GM18505 (cell line): ENCODE measurements at regions not wholly inside any gene's neighbourhood (a gene's known extent, or its start where the extent isn't known, plus 50 kb on each side); places are given as distances from the start of the nearest gene placed in this dataset.

Source experiments
- ATAC-seq: cut with Tn5 transposase; IDR thresholded peaks from one replicate; pipeline ENCODE4 v1.9.1; 2021; ENCODE audit not compliant: unreplicated experiment
- POLR2A ChIP-seq: IDR thresholded peaks from 4 replicates; pipeline ENCODE4 v1.6.1; 2011; ENCODE audit warnings: borderline replicate concordance; ENCODE audit not compliant: insufficient read depth, insufficient read length; ENCODE audit errors: extremely low read depth

DNA sequence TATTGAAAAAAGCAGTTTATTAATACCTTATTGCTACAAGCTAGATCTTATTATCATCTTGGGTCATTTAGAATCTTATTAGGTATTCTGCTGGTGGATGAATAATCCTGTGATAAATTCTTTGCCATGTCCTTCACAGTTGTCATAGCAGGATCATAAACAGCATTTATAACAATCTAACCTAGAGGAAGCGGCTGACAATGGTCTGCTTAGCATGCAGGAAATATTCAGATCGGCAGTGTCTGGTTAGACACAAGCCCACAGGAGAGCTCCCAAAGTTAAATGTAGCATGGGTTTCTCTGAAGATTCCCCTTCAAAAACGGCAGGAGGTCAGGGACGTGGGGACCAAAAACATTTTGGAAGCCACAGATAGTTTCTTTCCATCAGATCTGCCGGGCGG is 179.3 kb downstream of the FOXB1 start:
- TF ChIP-seq POLR2A = no peak
- no peak for ATAC-seq

DNA sequence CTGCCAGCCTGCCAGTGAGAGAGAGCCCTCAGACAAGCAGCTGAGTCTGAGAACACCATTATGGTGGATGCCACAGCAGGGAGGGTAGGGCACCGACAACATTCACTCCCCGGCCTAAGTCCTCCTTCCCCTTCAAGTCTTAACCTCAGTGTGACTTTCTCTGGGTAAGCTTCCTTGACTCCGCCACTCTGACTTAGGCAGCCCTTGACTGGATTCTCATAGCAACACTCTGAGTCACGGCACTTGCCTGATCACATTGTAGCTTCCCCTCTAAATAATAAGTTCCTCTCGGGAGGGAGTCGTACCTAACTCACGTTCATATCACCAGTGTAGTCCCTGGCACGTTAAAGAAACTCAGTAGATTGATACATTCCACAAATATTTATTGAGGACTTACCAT is 180.5 kb downstream of the FOXB1 start:
- no peak for TF ChIP-seq POLR2A
- no peak for ATAC-seq

DNA sequence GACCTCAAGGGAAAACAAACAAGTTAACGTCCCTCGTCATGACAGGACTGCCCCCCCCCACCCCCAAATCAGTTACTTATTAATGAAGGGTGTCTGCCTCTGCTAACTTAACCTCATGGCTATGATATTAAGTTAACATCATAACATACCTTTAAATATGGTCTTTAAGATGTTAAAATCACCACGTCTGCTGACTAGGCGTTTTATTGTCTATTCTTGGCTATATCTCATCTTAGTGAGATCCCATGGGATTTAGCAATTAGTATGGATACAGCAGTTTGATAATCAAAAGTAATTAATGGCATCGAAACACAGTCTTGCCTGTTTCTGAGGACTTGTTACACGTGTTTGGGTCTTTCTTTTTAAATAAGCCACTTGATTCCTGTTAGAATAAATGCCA is 186.9 kb downstream of the FOXB1 start:
- ATAC-seq = no peak
- no peak for TF ChIP-seq POLR2A

DNA sequence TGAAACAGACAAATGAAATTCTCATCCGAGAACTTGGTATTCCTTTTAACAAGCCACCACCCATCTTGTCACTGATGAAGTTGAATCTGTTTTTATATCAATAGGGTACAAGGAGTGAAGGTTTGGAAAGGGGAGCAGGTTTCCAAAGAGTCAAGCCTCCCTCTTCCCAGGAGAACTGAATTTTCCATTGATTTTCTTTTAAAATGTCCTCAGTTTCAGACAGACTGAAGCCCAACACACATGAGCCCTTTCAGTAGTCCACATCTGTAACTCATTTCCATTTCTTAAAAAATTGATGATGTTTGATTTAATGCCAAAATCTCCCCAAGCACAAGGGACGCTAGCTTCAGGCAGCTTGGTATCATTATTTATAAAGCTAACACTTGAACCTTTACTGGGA is 187.7 kb downstream of the FOXB1 start:
- no peak for ATAC-seq
- no peak for TF ChIP-seq POLR2A

DNA sequence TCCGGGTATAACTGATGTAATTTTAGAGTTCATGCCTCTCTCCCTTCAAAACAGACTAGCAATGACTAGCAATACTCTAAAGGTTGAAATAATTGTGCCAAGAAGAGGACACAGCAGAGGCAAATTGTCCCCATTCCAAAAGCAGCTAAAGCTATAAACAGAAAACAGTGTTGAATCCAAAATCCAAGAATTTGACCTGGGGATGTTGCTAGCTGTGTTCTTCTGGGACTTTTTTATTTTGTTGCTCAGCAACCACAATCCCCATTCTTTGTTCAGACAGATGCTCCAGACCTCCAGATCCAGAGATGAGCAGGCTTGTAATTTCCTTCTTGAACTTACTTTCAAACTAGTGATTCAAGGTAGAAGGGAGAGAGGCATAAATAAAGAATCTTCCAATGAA is 191.5 kb downstream of the FOXB1 start:
- ATAC-seq = no peak
- TF ChIP-seq POLR2A = no peak

DNA sequence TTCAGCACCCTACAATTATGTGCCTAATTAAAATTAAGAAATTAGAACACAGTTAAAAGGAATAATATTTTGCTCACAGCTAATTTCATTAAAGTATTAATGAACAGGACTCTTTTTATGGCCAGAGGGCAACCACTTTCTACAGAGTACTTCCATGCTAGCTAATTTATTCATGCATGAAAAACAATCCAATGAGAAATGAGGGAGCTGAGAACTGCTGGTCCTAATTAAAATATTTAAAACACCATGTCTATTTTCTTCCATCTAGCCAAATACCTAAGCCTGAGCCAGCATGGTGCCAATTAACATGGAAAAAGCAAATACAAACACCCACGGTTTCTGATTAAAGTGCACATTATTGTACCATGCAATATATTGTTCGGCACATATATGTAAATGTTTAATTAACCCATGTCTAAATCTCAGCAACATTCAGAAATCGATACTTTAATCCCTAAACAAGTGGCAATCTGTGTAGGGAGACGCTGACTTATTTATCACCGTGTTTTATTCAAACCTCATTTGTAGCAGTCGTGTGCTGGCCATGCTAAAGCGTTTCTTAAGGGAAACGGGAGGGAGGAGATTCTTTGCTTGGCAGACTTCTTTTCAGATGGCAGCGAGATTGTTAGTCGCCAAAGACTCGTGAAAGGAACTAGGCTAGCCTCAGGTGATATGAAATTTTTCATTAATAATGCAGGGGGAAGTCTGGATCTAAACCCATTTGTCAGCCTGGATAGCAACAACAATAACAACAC is 193.5 kb downstream of the ANXA2 start:
- ATAC-seq = no peak
- TF ChIP-seq POLR2A = no peak

DNA sequence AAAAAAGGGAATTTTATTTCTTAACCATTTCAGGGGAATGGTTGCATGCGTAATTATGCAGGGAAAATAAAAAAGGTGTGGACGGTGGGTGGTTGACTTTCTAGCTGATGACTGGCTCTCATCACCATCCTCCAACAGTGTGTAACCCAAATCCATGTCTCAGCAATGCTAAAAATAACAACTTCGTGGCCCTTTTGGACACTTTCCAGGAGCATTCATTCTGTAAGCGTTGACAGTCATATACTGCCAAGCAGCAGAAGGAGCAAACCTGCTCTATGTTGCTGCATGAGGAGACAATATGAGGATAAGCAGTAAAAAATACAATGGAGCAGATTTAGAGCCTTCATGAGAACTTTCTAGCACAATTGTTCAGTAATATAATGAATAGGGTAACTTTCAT is 189.1 kb downstream of the ANXA2 start:
- no peak for TF ChIP-seq POLR2A
- ATAC-seq = no peak

DNA sequence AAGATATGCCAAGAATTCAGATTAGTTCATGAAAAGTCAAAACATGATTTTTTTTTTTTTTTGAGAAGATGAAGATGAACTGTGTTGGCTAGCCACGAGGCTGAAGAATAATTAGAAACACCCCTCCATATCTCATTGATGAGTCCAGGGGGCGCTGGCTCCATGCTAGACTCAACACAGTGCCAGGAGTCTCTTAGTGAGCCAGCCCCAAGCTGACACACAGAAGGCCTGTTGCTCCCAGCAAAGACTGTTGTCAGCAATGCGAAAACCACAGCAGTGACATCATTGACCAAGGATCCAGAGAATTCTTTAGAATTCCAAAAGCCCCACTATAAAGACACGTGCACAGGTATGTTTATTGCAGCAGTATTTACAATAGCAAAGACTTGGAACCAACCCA is 185.2 kb downstream of the ANXA2 start:
- TF ChIP-seq POLR2A = no peak
- no peak for ATAC-seq

DNA sequence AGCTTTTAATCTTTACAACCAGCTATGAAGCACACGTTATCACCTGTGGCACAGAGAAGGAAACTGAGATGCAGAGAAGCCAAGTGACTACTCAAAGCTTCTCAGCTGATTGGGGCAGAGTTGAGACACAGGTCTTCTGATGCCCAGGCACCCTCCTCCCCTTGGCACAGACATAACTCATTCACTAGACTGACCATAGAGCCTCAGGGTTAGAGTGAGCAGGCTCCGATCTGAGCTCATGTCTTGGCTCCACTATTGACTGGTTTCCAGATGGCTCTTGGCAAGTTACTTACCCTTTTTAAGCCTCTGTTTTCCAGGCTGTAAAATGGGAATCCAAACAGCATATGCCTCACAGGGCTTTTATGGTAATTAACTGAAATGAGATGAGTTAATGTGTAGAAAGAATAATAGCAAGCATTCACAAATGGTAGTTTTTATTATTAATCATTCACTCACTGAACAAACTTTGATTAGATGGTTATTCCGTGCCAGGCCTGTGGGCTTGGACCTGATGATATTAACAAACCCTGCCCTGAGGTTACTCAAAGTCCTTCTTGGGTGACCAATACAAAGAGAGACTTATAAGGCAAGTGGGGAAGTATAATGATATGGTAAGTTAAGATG is 184.3 kb downstream of the ANXA2 start:
- ATAC-seq = no peak
- no peak for TF ChIP-seq POLR2A

DNA sequence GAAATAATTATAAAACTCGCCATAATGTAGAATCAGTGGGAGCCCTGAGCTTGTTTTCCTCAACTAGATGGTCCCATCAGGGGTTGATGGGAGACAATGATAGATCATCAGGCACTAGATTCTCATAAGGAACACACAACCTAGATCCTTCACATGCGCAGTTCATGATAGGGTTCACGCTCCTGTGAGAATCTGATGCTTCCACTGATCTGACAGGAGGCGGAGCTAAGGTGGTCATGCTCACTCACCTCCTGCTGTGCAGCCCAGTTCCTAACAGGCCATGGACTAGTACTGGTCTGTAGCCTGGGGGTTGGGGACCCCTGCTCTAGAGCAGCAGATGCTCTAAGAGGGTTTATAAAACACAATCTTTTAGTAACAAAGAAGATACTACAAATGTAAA is 183.6 kb downstream of the ANXA2 start:
- no peak for ATAC-seq
- no peak for TF ChIP-seq POLR2A

DNA sequence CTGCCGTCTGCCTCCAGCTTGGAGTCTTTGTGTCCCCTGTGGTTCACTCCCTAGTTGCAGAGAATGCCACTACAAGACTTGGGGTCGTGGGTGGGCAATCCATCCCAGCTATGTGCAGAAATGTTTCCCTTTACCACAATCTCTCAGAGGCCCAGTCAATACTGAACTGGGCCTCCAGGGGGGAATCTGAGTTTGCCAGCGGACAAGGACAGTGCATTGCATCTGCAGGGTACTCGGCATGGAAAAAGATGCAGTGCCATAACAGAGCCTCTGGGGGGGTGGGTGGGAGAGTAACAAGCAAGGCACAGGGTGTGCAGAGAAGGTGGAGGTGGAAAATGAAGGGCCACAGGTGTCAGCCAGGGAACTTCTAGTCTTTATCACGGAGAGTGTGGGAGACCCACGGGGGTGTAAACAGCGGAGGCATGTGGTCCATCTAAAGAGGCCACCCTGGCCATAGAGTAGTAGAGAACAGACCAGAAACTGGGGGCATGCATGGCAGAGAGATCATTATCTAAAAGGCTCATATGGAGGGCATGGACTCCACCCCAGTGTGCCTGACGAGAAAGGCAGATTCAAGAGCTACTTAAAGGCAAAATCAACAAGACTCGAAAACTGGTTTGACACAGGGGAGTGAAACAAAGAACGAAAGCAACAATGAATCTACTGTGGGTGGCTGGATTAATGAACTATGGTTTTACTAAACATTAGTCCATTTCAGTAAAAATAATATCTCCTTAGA is 182.4 kb downstream of the ANXA2 start:
- no peak for ATAC-seq
- TF ChIP-seq POLR2A = no peak

DNA sequence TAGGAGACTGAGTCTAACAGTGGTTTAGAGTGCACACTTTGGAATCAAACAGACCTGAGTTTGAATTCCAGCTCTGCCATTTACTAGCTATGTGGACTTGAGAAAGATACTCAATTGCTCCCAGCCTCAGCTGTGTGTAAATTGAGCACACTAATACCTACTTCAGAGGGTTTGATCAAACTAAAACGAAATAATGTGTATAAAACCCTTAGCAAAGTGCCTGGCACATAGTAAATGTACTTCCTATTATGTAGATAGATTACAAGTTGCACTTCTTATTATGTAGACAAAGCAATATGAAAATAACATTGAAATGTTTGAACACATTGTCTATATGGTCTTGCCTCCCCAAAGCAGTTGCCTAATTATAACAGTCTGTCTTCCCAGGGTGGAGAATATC is 180.6 kb downstream of the ANXA2 start:
- TF ChIP-seq POLR2A = no peak
- no peak for ATAC-seq

DNA sequence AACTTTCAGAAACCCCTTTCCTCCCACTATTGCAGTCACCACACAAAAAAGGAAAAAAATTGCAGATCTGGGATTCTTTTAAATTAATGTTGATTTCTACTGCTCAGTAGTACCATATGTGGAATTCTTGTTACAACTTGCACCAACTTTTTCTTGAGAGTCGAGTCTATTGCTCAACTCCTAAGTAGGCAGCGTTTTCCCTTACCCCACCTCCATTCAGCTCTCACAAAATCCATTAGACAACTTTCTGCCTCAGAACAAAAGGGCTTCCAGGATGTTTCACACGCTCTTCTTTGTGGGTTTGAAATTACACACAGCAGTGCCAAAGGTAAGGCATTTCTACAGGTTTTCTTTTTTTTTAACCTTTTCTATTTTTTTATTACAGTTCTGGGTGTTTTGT is 179.5 kb downstream of the ANXA2 start:
- no peak for ATAC-seq
- TF ChIP-seq POLR2A = no peak

DNA sequence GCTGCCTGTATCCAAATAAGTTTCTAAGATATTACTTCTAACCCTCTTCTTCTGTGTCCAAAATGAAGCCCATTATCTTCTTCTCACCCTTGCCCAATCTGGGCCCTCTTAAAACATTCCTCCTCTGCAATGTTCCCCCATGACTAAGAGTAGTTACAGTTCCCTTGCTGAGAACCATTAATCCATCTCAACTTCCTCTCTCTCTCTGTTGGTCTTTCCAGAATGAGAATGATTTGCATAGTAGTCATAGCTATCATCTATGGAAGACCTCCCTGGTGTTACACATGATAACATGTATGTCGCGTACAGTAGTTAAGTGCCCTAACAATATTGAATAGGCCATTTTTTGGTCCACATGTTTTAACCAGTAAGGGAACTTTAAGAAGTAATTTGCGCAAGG is 177.9 kb downstream of the ANXA2 start:
- ATAC-seq = no peak
- no peak for TF ChIP-seq POLR2A
